Omental fat pad (tissue), 3 donors: ENCODE measurements at regions not wholly inside any gene's neighbourhood (a gene's known extent, or its start where the extent isn't known, plus 50 kb on each side); places are given as distances from the start of the nearest gene placed in this dataset.

Experiments used
- ATAC-seq: fragments of 150-250 bp; one replicate; pipeline ENCODE4 v1.9.1; 2016; ENCODE audit warnings: mild to moderate bottlenecking, moderate library complexity; ENCODE audit not compliant: low FRiP score
- DNase-seq: peaks from one replicate; pipeline ENCODE4 v3.0.0-alpha.2; 2019; ENCODE audit warnings: low spot score
- TF ChIP-seq, protein P1 (sequence below), 3 donors: fragments of 450-650 bp; IDR thresholded peaks; one replicate each; pipeline ENCODE4 v1.5.1; 2016 to 2017; ENCODE audit warnings: antibody characterized with exemption in 3 of 3, mild to moderate bottlenecking in 3 of 3, moderate library complexity in 2 of 3

DNA sequence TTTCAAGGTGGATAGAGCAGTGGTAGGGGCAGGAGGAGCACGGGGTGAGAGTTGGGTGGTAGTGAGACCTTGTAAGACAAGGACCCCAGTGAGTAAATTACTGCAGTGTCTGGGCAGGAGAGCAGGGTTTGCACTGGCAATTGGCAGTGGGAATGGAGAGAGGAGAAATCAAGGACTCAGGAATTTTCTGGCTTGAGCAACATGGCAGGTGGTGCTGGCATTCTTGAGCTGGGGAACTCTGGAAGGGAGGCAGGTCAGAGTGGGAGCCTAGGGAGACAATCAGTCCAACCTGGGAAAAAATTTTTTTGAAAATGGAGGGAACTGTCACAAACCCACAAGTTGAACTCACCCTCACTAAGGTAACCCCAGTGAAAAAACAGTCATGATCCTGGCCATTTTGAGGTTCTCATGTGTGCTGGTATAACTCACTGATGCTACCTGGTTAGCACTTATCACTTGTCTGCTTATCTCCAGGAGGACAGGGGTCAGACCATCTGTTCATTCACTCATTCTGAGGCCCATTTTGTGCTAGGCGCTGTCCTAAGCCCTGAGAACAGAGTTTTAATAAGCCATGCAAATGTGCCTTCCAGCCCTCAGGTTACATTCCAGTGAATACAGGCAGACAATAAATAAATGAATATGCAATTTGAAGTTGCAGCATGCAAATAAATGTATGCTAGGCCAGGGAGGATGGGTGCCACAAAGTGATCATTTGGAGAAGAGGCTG is 92.2 kb upstream of the SEC11C start:
- DNase-seq, result no peak
- ATAC-seq, result no peak
- TF ChIP-seq, protein P1, sequence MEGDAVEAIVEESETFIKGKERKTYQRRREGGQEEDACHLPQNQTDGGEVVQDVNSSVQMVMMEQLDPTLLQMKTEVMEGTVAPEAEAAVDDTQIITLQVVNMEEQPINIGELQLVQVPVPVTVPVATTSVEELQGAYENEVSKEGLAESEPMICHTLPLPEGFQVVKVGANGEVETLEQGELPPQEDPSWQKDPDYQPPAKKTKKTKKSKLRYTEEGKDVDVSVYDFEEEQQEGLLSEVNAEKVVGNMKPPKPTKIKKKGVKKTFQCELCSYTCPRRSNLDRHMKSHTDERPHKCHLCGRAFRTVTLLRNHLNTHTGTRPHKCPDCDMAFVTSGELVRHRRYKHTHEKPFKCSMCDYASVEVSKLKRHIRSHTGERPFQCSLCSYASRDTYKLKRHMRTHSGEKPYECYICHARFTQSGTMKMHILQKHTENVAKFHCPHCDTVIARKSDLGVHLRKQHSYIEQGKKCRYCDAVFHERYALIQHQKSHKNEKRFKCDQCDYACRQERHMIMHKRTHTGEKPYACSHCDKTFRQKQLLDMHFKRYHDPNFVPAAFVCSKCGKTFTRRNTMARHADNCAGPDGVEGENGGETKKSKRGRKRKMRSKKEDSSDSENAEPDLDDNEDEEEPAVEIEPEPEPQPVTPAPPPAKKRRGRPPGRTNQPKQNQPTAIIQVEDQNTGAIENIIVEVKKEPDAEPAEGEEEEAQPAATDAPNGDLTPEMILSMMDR (IDR thresholded peaks at IDR 0.05), result no peak

DNA sequence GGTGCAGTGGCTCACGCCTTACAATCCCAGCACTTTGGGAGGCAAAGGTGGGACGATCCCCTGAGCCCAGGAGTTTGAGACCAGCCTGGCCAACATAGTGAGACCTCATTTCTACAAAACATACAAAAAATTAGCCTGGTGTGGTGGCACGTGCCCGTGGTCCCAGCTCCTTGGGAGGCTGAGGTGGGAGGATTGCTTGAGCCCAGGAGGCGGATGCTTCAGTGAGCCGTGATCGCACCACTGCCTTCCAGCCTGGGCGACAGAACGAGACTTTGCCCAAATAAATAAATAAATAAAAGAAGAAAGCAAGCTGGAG is 91.7 kb upstream of the SEC11C start:
- TF ChIP-seq, protein P1 (IDR thresholded peaks at IDR 0.05), result no peak
- DNase-seq (no peak), ATAC-seq (no peak)

DNA sequence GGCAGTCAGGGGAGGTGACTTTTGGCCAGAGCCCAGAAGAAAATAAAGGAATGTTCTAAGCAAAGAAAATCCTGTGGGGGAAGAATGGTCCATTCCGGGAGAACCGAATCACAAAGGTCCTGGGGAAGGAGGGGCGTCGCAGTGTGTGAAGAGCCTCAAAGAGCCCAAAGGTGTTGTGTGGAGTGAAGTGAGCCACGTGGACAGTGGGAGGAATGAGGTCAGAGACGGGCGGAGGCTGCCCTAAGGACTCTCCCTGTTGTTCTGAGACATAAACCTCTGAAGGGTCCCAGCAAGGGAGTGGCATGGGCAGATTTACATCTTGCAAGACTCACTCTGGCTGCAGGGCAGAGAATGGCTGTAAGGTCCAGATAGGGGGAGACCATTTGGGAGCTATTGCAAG is 91.3 kb upstream of the SEC11C start:
- TF ChIP-seq, protein P1 (IDR thresholded peaks at IDR 0.05), result no peak
- no peak for ATAC-seq
- DNase-seq, result no peak

DNA sequence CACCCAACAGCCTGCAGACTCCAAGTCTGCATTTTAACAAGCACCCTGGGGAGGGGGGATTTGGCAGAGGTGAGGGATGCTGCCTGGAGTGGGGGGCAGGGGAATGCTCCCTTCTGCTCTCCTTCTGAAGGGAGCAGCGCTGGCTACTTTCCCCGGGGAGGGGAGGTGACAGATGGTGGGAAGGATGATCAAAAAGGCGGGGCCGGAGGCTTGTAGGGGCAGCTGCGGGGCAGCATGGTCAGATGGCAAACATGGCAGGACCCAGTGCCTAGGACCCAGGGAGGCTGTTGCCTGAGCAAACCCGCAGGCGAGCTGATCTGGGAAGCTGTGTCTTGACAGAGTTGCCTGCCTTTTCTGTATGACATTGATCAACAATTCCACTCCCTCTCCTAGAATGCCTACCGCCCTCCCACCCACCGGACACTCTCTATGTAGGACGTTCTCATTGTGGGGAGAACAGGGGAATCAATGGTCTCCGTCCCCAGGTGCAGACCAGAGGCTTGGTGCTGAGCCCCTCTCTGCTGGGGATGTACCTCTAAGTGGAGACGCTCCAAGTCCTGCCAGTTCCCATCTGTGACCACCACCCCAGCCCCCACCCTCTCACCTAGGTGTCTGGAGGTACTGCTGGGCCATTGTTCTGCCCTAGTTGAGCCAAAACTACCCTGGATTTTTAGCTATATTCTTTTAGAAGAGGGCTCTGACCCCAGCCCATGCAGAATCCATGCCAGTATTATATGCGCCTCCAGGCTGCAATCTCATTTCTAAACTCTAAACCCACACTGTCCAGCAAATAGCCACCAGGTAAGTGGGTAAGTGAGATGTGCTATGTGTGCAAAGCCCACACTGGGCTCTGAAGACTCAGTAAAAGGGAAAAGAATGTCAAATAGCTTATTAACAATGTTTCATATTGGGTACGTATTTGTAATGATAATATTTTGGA is 89.7 kb upstream of the SEC11C start:
- no peak for ATAC-seq
- DNase-seq, result no peak
- TF ChIP-seq, protein P1 (IDR thresholded peaks at IDR 0.05), result no peak

DNA sequence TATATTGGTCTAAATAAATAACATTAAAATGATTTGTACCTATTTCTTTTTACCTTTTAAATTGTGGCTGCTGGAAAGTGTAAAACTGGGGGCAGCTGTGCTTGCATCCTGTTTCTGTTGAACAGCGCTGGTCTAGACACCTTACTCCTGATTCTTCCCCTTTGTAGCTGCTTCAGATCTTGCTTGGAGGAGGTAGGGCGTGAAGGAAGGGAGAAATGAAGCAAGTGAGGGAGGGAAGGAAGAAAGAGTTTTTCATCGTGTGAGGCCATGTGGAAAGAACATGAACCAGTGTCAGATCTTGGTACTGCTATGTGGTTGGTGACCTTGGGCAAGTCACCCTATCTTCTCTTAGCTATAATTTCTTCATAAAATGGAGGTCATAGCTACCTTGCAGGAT is 89.0 kb upstream of the SEC11C start:
- TF ChIP-seq, protein P1 (IDR thresholded peaks at IDR 0.05), result no peak
- no peak for DNase-seq

DNA sequence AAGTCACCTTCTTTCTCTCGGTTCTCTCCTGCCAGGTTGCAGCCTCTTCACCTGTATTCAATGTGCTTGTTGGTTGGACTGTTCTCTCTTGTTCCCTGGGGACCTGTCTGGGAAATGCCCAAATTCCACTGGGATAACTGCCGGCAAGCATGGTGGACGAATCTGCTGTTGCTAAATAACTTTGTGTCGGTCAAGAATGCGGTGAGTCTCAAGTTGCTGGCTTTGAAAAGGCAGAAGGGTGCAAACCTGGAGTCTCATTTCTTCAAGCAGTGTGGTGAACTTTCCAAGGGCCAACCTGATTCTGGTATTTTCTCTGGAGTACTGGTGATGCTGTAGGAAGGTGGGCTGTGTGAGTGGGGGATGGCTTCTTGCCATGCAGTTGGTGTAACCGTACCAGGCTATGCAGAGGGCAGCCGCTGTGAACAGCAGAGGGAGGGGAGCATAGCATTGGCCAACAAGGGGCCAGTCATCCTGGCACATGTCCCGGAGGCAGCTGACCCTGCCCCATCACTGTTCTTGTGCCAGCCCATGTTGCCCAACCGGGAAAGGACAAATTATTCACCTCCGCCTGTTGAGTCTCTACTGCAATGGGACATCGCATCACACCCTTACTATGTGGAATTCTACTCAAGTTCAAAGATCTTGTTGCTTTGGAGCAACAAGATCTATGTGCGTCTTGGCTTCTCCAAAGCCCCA is 88.1 kb upstream of the SEC11C start:
- TF ChIP-seq, protein P1 (IDR thresholded peaks at IDR 0.05), result no peak
- ATAC-seq (peak; percentile 61), DNase-seq (no peak)

More for the DNA sequence above, 89.0 kb upstream of the SEC11C start:
- ATAC-seq, result no peak
